Keratinocyte (primary cell): ENCODE measurements at regions not wholly inside any gene's neighbourhood (a gene's known extent, or its start where the extent isn't known, plus 50 kb on each side); places are given as distances from the start of the nearest gene placed in this dataset.

Source experiments
- DNase-seq: peaks from one replicate; pipeline ENCODE4 v3.0.0-alpha.2; 2011; ENCODE audit warnings: low read depth, missing footprints, low spot score
- FAIRE-seq: peaks from 2 replicates; lab custom pipeline; 2011; peaks lifted over from hg19 to GRCh38; lab: Jason Lieb, UNC
- H2AFZ ChIP-seq: 2 replicates; pipeline ENCODE4 v1.6.0; 2012; ENCODE audit warnings: low read length, control low read depth, inconsistent platforms; ENCODE audit not compliant: control insufficient read depth
- H3K27ac ChIP-seq: 2 replicates; pipeline ENCODE4 v1.5.1; 2011; ENCODE audit warnings: low read length; ENCODE audit not compliant: control insufficient read depth, insufficient read depth
- H3K27me3 ChIP-seq: 3 replicates; pipeline ENCODE4 v1.6.0; 2011; ENCODE audit warnings: low read length; ENCODE audit not compliant: control insufficient read depth, insufficient read depth; ENCODE audit errors: extremely low read depth
- H3K36me3 ChIP-seq, 2 experiments: 2 replicates in 1 of 2; 3 replicates in 1 of 2; pipeline ENCODE4 v1.5.1; 2011; ENCODE audit warnings: low read length in 2 of 2, mild to moderate bottlenecking in 1 of 2; ENCODE audit not compliant: control insufficient read depth in 2 of 2, insufficient read depth in 2 of 2; ENCODE audit errors: extremely low read depth in 1 of 2
- H3K4me1 ChIP-seq: 3 replicates; pipeline ENCODE4 v1.5.1; 2011; ENCODE audit warnings: low read length; ENCODE audit not compliant: control insufficient read depth, insufficient read depth; ENCODE audit errors: extremely low read depth
- H3K4me2 ChIP-seq: 3 replicates; pipeline ENCODE4 v1.6.0; 2011; ENCODE audit warnings: low read depth, low read length; ENCODE audit not compliant: control insufficient read depth, insufficient read depth; ENCODE audit errors: extremely low read depth
- H3K4me3 ChIP-seq, 3 experiments: fragments of 200-600 bp in 1 of 3; sonication (generic) in 1 of 3; 2 replicates in 2 of 3; 3 replicates in 1 of 3; pipeline ENCODE4 v1.5.1; 2011 to 2016; ENCODE audit warnings: low read length in 3 of 3, mild to moderate bottlenecking in 3 of 3, control low read depth in 2 of 3, inconsistent platforms in 1 of 3, low read depth in 1 of 3, mixed read lengths in 1 of 3, mixed run types in 1 of 3, moderate library complexity in 1 of 3; ENCODE audit not compliant: control insufficient read depth in 2 of 3, insufficient read depth in 2 of 3; ENCODE audit errors: extremely low read depth in 1 of 3
- H3K79me2 ChIP-seq: 2 replicates; pipeline ENCODE4 v1.6.0; 2012; ENCODE audit warnings: low read length; ENCODE audit not compliant: control insufficient read depth, insufficient read depth
- H3K9ac ChIP-seq: 3 replicates; pipeline ENCODE4 v1.6.0; 2011; ENCODE audit warnings: low read length; ENCODE audit not compliant: control insufficient read depth, insufficient read depth; ENCODE audit errors: extremely low read depth
- H3K9me1 ChIP-seq: 3 replicates; pipeline ENCODE4 v1.6.0; 2011; ENCODE audit warnings: low read length; ENCODE audit not compliant: control insufficient read depth, insufficient read depth; ENCODE audit errors: extremely low read depth
- H3K9me3 ChIP-seq: 2 replicates; pipeline ENCODE4 v1.5.1; 2012; ENCODE audit warnings: low read depth, low read length; ENCODE audit not compliant: control insufficient read depth
- H4K20me1 ChIP-seq: 3 replicates; pipeline ENCODE4 v1.6.0; 2011; ENCODE audit warnings: low read length; ENCODE audit not compliant: control insufficient read depth, insufficient read depth; ENCODE audit errors: extremely low read depth
- CTCF ChIP-seq, 3 experiments: IDR thresholded peaks in 1 of 3; conservative IDR thresholded peaks in 1 of 3; optimal IDR thresholded peaks in 1 of 3; 2 replicates in 2 of 3; 3 replicates in 1 of 3; pipeline versions ENCODE3 to v1.5.1; 2011; ENCODE audit warnings: low read length in 3 of 3, mild to moderate bottlenecking in 3 of 3, moderate library complexity in 2 of 3, control low read depth in 1 of 3, inconsistent platforms in 1 of 3; ENCODE audit not compliant: insufficient read depth in 2 of 3; ENCODE audit errors: extremely low read depth in 1 of 3
- EZH2 ChIP-seq: IDR thresholded peaks from one replicate; pipeline ENCODE4 v1.6.1; 2012; ENCODE audit warnings: inconsistent platforms, mild to moderate bottlenecking, low read length, moderate library complexity
- dilution Hi-C: fragments of 300-500 bp; cut with MboI; formaldehyde crosslinking; loops from one replicate; pipeline ENCODE4 v1.7.0; 2020; ENCODE audit warnings: low sequenced_read_pairs; ENCODE audit not compliant: extremely low pct_ligation_motif_present

DNA sequence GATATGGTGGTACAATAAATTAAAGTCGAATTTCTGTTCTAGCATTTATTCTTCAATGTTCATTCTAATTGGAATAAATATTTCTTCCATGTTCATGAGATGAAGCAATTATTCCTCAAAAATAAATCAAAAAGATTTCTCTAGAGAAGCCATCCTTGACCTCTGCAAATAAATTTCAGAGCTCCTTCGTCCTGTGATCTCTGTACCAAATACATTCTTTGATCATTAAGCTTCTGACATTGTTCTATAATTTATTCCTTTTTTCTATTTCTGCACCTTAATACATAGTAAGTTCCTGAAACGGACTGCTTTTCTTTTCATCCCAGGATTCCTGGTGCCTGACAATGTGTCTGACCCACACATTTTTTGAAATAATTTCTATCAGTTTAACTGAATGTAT, 1039.3 kb upstream of the TYRP1 start:
- no peak for TF ChIP-seq CTCF (optimal IDR thresholded peaks at IDR 0.05 in 1 of 3, IDR thresholded peaks at IDR 0.05 in 1 of 3, conservative IDR thresholded peaks at IDR 0.05 in 1 of 3; ENCODE audit: extremely low read depth in 1 of 3, insufficient read depth in 2 of 3, low read length in 3 of 3)
- no peak for TF ChIP-seq EZH2
- FAIRE-seq: no peak

GRCh38 chr9:11663913-11664312, 1029.3 kb upstream of the TYRP1 start:
- Histone ChIP-seq H3K36me3 (no peaks in the 10 kb centered on the region), H3K9ac (no peak overlapping the region), H3K79me2 (no peaks in the 10 kb centered on the region), H3K4me1 (no peaks in the 10 kb centered on the region), H3K27me3 (no peaks in the 10 kb centered on the region), H4K20me1 (no peaks in the 10 kb centered on the region), H3K4me3 (no peak overlapping the region), H3K27ac (no peak overlapping the region), H3K9me1 (no peaks in the 10 kb centered on the region), H3K9me3 (no peaks in the 10 kb centered on the region), H3K4me2 (no peak overlapping the region), H2AFZ (no peak overlapping the region)
- dilution Hi-C loops: no loop called here
- no peak for DNase-seq
- FAIRE-seq: no peak
- TF ChIP-seq EZH2: no peak
- no peak for TF ChIP-seq CTCF (optimal IDR thresholded peaks at IDR 0.05 in 1 of 3, IDR thresholded peaks at IDR 0.05 in 1 of 3, conservative IDR thresholded peaks at IDR 0.05 in 1 of 3; ENCODE audit: extremely low read depth in 1 of 3, insufficient read depth in 2 of 3, low read length in 3 of 3)

More for the DNA sequence above, 1039.3 kb upstream of the TYRP1 start:
- no peak overlapping the region for H2AFZ ChIP-seq
- H3K4me2 ChIP-seq: no peak overlapping the region
- H3K9ac ChIP-seq: no peak overlapping the region
- no peaks in the 10 kb centered on the region for H3K36me3 ChIP-seq
- no peaks in the 10 kb centered on the region for H3K9me3 ChIP-seq
- dilution Hi-C loops: no loop called here
- no peak for DNase-seq
- no peaks in the 10 kb centered on the region for H3K79me2 ChIP-seq
- no peaks in the 10 kb centered on the region for H4K20me1 ChIP-seq
- no peak overlapping the region for H3K27ac ChIP-seq
- H3K4me3 ChIP-seq: no peak overlapping the region
- no peaks in the 10 kb centered on the region for H3K27me3 ChIP-seq
- H3K4me1 ChIP-seq: no peaks in the 10 kb centered on the region
- H3K9me1 ChIP-seq: no peaks in the 10 kb centered on the region
